Right lung (tissue), 2 donors: ENCODE measurements at regions not wholly inside any gene's neighbourhood (a gene's known extent, or its start where the extent isn't known, plus 50 kb on each side); places are given as distances from the start of the nearest gene placed in this dataset.
A peak's percentile ranks its signal among the peaks of the same experiment; 100 is the strongest.

Experiments used
- DNase-seq, 2 donors: peaks; one replicate each; pipeline ENCODE4 v3.0.0-alpha.2; 2013

DNA sequence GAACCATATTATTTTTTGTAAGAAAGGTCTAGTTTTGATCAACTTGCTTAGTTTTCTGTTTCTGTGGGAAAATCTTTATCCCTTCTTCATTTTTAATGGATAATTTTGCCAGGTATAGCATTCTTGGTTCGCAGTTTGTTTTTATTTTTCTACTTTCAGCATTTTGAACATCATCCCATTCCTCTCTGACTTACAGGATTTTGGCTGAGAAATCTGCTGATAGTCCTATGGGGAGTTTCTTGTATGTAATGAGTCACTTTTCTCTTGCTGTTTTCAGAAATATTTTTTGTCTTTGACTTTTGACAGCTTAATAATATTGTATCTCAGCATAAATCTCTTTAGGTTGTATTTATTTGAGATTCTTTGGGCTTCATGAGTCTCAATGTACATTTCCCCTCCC is 389.1 kb downstream of the PBX1 start:
- DNase-seq = no peak

DNA sequence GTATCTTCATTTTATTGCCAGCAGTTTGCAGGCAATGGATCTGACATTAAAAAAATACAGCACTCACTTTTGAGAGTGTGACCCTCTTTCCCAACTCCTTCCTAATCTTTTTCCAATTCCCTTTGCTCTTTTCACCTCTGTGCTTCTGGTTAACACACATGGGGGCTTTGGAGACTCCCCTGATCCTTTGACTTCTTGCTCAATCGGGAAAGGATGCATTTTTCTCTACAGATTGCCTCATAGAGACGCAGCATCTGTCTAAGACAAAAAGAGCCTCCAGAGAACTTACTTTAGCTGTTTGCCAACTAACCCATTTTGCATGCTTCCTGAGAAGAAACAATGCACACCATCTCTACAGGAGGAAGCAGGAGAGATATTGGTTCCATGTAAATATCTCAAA is 378.3 kb downstream of the PBX1 start:
- DNase-seq = no peak

DNA sequence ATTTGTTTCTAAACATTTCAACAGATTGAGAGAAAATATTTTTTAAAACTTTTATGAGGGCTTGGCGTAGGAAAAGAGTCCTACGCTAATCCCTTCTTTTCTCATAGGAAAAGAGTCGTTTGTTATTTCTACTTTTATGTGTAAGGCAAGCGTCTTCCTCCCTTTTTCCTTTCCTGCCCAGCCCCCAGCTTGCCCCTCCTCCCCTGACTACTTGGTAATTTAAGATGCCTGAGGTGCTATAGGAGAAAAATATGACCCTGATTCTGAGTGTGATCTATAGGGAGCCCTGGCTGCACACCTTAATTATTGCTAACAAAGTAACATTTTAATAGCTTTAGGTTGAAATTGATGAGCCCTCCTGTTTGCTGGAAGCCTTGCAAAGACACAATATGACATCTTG is 373.6 kb downstream of the PBX1 start:
- DNase-seq = no peak

DNA sequence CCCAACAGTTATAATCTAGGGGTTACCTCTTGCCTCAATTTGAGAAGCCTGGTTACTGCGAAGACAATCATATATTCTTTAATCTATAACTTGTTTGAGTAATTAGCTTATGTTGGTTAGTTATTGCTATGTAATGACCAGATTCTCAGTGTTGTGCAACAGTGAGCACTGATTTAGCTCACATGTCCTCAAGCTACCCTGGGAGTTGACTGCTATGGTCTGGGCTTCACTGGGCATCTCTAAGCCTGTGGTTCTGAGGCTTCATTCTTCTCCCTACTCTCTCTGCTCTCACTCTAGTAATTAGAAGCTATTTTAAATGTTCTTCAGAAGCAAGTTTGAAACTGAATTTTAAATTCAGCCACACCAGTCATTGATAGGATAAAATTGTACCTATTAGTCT is 371.8 kb downstream of the PBX1 start:
- no peak for DNase-seq

DNA sequence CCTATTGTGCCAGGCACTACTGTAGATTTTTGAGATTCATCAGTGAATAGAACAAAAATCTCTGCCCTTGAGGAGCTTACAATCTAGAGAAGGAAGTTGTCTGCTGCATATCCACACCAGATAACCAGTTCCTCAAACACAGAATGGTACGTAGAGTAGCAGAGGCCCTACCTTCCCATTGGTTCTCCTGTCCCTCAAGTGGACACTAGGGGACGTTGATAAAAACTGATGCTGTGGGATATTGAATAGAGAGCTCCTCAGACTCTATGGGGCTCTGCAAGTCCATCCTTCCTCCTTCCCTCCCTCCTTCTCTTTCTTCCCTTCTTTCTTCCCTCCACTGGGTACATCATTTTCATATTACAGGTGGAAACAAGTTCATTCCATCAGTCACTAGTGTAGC is 371.3 kb downstream of the PBX1 start:
- no peak for DNase-seq

DNA sequence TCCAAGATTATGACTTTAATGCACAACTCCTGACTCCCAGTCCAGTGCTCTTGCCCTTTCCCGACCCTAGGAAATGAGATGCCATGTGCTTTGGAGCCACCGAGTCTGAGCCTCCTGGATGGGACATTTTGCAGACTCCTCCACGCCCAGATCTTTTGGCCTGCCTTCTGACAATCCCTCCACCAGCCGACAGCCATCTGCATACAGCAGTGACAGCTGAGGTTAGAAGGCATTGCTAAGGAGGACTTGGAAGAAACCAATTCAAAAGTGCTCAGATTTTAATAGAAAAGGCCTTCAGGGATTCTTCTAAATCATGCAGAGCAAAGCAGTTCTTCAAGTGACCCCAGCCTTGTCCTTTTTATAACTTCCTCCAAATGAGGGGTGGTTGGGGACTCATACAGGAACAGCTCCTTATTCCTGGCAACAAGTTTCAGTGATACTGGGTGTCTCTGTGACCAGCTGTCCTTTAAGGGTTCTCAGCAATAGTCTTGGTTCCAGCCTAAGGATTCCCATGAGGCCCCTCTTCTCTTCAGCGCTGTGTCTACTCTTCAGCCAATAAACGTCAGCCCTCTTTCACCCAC is 369.3 kb downstream of the PBX1 start:
- DNase-seq = no peak

DNA sequence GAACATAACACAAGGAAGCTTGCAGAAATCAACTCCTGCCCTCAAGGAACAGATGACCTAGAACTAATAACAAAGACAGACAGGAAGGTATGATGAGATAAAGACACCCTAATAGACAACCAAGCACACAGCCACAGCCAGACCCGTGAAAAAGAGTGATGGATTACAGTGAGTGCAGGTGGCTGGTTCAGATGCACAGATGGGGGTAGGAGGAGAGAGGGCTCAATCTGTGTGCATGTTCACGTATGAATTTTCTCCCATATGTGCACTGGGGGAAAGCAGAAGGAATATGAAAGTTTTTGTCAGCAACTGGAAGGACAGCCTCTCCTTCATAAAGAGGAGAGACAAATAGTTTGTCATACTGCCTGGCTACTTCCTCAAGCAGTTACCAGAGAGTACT is 367.1 kb downstream of the PBX1 start:
- DNase-seq = no peak

DNA sequence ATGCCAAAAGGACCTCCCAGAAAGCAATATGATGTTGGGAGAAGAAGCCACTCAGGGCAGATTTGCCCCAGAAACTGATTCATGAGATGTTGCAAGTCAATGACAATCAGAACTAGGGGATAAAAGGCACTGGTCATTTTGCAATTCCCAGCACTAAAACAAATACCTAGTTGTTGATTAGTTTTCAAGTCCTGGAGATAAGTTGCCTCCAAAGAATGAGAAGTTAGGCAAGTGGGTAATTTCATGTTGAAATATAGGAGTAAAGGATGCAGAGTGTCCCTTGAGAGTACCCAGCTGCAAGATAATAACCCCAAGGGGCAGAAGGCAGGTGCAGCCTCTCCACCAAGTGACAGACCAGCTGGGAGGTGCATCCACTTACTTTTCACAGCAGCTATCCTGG is 363.6 kb downstream of the PBX1 start:
- no peak for DNase-seq

DNA sequence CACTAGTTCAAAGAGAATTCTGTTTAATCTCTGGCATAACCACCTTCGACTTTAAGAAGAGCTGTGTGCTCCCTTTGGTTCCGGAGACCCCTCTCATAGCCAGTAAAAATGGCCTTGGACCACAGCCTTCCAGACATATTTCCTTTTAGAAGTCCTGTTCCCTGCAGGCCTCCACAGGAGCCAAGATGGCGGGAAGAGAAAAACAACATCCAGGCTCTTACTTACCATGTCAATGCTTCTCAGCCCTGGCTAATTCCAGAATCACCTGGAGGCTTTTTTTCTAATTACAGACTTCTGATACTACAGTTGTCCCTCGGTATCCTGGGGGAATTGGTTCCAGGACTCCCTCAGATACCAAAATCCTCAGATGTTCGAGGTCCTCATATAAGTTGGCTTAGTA is 362.5 kb downstream of the PBX1 start:
- DNase-seq = no peak

DNA sequence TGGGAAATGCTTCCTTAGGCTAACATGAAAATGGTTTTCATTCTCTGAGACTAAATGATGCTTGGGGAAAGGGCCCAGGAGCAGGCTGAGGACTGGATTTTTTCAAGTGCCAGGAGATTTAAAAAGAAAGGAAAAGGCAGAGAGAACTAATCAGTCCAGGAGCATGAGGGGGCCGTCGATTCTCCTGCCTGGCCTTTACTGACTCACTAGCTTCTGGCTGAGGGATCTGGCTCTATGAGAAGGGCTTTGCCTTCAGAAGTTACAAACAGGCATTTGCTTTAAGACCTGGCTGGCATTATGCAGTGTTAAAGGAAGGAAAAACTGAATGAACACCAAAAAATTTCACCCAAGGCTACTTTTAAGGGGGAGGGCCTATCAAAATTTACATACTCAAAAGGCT is 359.2 kb downstream of the PBX1 start:
- DNase-seq = no peak

DNA sequence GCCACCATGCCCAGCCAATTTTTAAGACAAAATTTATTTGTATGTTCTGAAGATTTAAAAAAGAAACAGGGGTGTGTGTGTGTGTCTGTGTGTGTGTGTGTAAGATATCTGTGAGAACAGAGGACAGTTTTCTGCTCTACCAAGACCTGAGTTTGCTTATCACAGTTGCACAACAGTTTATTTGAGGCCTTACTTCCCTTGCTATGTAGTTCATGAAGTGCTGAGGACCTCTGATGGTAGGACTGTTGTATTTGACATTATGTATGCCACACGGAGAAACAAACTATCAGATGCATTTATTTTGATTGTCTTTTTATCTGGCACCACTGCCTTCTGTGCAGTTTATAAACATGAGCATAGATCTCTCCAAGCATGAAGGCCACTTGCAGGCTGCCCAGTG is 355.2 kb downstream of the PBX1 start:
- DNase-seq = peak; percentile 25 to 48

DNA sequence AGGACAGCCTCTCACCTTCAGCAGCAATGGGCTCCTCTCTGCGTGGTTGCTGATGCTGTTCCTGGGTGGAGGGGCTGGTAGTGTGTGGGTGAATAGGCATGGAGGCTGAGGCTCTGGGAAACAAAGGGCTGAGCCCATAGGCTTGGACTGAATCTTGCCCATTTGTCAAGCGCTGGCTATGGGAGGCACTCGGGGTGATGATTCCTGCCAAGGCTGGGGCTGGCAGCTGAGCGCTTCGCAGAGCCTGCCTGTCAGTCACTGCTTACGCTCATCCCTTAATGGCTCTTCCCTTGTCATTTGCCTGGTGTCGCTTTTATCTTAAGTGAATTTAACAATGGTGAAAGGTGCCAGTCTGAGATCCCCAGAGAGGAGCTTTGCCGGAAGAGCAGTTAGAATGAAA is 353.3 kb downstream of the PBX1 start:
- DNase-seq = no peak

DNA sequence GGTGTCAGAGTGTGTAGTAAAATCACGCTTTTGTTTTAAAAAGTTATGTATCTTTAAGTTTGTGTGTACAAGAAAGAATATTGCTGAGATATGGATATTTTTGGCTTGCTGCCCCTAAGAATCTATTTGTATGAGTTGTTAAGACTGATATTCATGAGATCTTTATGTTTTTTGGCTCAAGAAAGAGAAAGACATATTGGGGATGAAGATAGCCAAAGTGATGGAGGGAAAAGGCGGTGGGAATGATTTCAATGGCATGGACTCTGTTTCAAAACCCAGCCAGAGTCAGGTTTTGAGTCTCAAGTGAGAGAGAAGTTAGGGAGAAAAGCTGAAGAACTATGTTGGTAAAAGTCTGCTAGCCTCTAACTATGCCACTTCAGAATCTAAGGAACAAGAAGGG is 351.7 kb downstream of the PBX1 start:
- DNase-seq = no peak

DNA sequence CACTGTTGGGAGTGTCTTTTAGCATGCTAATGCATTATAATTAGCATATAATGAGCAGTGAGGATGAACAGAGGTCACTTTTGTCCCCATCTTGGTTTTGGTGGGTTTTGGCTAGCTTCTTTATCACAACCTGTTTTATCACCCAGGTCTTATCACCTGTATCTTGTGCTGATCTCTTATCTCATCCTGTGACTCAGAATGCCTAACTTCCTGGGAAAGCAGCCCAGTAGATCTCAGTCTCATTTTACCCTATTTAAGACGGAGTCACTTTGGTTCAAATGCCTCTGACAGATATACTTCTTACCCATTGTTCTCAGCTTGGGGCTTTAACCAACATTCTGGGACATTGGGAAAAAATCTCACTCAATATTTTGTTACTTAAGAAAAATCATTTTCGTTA is 348.7 kb downstream of the PBX1 start:
- DNase-seq = no peak

DNA sequence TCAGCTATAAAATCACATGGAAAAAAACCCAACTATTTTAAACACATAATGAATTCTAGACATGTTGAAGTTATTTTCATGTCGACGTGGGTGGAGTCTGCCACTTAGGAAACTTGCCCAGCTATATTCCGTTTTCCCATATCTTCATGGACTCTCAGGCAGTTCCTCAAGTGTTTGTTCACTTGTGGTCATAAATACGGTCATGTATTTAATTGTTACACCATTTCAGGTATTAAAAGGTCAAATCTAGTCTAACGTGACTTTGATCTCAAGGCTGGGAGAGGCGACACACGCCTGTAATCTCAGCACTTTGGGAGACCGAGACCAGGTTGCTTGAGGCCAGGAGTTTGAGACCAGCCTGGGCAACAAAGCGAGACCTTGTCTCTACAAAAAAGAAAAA is 346.9 kb downstream of the PBX1 start:
- DNase-seq = no peak

DNA sequence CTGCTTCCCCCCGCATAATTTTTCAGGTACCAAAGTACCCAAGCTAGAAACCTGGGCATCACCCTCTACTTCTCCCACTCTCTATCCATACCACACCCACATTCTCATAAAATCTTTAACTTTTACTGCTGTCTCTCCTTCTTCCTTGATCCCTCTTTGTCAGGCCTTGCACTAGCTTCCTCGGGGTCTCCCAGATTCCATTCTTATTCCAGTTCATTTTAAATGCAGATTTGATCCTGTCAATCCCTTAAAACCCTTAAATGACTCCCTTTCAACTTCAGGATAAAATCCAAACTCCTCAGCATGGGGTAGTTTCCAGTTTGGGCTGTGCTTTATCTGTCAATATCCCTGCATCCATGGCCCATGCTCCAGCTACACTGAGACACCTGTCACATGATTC is 343.5 kb downstream of the PBX1 start:
- DNase-seq = no peak
